ENCODE measurements at regions not wholly inside any gene's neighbourhood (a gene's known extent, or its start where the extent isn't known, plus 50 kb on each side); places are given as distances from the start of the nearest gene placed in this dataset.

DNA sequence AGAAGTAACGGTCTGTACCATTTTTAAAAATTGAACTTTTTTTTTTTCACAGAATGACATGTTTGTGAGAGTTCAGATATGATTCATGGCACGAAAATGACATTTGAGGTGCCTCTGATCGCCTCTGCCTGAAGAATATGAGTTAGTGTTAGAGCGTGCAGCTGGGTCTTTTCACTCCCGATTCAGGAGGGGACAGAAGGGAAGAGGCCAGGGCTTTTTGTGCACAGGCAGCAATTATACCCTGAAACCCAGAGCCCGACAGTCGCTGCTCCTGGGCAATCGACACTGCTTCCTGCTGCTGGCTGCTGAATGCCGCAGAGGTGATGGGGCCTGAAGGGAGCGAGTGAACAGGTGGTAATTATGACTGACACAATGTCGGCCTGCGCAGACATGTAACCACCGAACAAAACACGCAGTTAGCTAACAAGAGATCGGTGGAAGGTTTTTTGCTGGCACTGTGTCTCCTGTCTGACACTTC is 652.0 kb upstream of the NOX3 start:
- Mint-ChIP-seq H3K4me1 (no peaks in the 10 kb centered on the region), H3K27ac (no peak overlapping the region), H3K4me3 (no peak overlapping the region), H3K27me3 (ENCODE audit: insufficient read depth, low read depth, poor library complexity) (peaks cover 6% of the 10 kb centered on the region), H3K36me3 (ENCODE audit: low read depth) (no peaks in the 10 kb centered on the region), H3K9me3 (no peaks in the 10 kb centered on the region)
- TF ChIP-seq ETS1 (IDR thresholded peaks at IDR 0.05) (no peak), STAT1 (IDR thresholded peaks at IDR 0.05; ENCODE audit: unreplicated experiment) (no peak), ZNF114 (CRISPR knock-in tag; IDR thresholded peaks at IDR 0.05) (no peak), POLR2AphosphoS5 (IDR thresholded peaks at IDR 0.05; ENCODE audit: low read depth) (no peak), ZNF331 (CRISPR knock-in tag; IDR thresholded peaks at IDR 0.05; ENCODE audit: low read depth) (no peak), CREB1 (CRISPR knock-in tag; IDR thresholded peaks at IDR 0.05; ENCODE audit: low read depth) (no peak), EZH2phosphoT487 (IDR thresholded peaks at IDR 0.05; ENCODE audit: unreplicated experiment) (no peak), NANOG (IDR thresholded peaks at IDR 0.05; ENCODE audit: borderline replicate concordance) (no peak), EZH2 (IDR thresholded peaks at IDR 0.05; ENCODE audit: low read depth, unreplicated experiment) (no peak), JUNB (IDR thresholded peaks at IDR 0.05; ENCODE audit: unreplicated experiment) (no peak)
- TF ChIP-seq, protein P1, sequence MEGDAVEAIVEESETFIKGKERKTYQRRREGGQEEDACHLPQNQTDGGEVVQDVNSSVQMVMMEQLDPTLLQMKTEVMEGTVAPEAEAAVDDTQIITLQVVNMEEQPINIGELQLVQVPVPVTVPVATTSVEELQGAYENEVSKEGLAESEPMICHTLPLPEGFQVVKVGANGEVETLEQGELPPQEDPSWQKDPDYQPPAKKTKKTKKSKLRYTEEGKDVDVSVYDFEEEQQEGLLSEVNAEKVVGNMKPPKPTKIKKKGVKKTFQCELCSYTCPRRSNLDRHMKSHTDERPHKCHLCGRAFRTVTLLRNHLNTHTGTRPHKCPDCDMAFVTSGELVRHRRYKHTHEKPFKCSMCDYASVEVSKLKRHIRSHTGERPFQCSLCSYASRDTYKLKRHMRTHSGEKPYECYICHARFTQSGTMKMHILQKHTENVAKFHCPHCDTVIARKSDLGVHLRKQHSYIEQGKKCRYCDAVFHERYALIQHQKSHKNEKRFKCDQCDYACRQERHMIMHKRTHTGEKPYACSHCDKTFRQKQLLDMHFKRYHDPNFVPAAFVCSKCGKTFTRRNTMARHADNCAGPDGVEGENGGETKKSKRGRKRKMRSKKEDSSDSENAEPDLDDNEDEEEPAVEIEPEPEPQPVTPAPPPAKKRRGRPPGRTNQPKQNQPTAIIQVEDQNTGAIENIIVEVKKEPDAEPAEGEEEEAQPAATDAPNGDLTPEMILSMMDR (conservative IDR thresholded peaks at IDR 0.05; ENCODE audit: low read depth in 2 of 2): no peak
- TF ChIP-seq, protein P2, sequence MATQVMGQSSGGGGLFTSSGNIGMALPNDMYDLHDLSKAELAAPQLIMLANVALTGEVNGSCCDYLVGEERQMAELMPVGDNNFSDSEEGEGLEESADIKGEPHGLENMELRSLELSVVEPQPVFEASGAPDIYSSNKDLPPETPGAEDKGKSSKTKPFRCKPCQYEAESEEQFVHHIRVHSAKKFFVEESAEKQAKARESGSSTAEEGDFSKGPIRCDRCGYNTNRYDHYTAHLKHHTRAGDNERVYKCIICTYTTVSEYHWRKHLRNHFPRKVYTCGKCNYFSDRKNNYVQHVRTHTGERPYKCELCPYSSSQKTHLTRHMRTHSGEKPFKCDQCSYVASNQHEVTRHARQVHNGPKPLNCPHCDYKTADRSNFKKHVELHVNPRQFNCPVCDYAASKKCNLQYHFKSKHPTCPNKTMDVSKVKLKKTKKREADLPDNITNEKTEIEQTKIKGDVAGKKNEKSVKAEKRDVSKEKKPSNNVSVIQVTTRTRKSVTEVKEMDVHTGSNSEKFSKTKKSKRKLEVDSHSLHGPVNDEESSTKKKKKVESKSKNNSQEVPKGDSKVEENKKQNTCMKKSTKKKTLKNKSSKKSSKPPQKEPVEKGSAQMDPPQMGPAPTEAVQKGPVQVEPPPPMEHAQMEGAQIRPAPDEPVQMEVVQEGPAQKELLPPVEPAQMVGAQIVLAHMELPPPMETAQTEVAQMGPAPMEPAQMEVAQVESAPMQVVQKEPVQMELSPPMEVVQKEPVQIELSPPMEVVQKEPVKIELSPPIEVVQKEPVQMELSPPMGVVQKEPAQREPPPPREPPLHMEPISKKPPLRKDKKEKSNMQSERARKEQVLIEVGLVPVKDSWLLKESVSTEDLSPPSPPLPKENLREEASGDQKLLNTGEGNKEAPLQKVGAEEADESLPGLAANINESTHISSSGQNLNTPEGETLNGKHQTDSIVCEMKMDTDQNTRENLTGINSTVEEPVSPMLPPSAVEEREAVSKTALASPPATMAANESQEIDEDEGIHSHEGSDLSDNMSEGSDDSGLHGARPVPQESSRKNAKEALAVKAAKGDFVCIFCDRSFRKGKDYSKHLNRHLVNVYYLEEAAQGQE (IDR thresholded peaks at IDR 0.05; ENCODE audit: unreplicated experiment): no peak
- TF ChIP-seq, protein P3, sequence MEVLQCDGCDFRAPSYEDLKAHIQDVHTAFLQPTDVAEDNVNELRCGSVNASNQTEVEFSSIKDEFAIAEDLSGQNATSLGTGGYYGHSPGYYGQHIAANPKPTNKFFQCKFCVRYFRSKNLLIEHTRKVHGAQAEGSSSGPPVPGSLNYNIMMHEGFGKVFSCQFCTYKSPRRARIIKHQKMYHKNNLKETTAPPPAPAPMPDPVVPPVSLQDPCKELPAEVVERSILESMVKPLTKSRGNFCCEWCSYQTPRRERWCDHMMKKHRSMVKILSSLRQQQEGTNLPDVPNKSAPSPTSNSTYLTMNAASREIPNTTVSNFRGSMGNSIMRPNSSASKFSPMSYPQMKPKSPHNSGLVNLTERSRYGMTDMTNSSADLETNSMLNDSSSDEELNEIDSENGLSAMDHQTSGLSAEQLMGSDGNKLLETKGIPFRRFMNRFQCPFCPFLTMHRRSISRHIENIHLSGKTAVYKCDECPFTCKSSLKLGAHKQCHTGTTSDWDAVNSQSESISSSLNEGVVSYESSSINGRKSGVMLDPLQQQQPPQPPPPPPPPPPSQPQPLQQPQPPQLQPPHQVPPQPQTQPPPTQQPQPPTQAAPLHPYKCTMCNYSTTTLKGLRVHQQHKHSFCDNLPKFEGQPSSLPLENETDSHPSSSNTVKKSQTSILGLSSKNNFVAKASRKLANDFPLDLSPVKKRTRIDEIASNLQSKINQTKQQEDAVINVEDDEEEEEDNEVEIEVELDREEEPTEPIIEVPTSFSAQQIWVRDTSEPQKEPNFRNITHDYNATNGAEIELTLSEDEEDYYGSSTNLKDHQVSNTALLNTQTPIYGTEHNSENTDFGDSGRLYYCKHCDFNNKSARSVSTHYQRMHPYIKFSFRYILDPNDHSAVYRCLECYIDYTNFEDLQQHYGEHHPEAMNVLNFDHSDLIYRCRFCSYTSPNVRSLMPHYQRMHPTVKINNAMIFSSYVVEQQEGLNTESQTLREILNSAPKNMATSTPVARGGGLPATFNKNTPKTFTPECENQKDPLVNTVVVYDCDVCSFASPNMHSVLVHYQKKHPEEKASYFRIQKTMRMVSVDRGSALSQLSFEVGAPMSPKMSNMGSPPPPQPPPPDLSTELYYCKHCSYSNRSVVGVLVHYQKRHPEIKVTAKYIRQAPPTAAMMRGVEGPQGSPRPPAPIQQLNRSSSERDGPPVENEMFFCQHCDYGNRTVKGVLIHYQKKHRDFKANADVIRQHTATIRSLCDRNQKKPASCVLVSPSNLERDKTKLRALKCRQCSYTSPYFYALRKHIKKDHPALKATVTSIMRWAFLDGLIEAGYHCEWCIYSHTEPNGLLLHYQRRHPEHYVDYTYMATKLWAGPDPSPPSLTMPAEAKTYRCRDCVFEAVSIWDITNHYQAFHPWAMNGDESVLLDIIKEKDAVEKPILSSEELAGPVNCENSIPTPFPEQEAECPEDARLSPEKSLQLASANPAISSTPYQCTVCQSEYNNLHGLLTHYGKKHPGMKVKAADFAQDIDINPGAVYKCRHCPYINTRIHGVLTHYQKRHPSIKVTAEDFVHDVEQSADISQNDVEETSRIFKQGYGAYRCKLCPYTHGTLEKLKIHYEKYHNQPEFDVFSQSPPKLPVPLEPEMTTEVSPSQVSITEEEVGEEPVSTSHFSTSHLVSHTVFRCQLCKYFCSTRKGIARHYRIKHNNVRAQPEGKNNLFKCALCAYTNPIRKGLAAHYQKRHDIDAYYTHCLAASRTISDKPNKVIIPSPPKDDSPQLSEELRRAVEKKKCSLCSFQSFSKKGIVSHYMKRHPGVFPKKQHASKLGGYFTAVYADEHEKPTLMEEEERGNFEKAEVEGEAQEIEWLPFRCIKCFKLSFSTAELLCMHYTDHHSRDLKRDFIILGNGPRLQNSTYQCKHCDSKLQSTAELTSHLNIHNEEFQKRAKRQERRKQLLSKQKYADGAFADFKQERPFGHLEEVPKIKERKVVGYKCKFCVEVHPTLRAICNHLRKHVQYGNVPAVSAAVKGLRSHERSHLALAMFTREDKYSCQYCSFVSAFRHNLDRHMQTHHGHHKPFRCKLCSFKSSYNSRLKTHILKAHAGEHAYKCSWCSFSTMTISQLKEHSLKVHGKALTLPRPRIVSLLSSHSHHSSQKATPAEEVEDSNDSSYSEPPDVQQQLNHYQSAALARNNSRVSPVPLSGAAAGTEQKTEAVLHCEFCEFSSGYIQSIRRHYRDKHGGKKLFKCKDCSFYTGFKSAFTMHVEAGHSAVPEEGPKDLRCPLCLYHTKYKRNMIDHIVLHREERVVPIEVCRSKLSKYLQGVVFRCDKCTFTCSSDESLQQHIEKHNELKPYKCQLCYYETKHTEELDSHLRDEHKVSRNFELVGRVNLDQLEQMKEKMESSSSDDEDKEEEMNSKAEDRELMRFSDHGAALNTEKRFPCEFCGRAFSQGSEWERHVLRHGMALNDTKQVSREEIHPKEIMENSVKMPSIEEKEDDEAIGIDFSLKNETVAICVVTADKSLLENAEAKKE (CRISPR knock-in tag; IDR thresholded peaks at IDR 0.05): no peak
- H3F3A ChIP-seq (replicated peaks; ENCODE audit: low read depth): no peaks in the 10 kb centered on the region
- DNase-seq (ENCODE audit: low spot score) (no peak), ATAC-seq (no peak)
- no peaks in the 10 kb centered on the region for H4K20me1 ChIP-seq (replicated peaks; ENCODE audit: insufficient read depth)
- H3K36me3 ChIP-seq (ENCODE audit: insufficient read depth): no peaks in the 10 kb centered on the region
- no peaks in the 10 kb centered on the region for H3K27me3 ChIP-seq (ENCODE audit: insufficient read depth)
- H3K4me2 ChIP-seq: no peak overlapping the region
- H3K27ac ChIP-seq (ENCODE audit: low read depth): no peak overlapping the region
- no peaks in the 10 kb centered on the region for H3K79me2 ChIP-seq (replicated peaks; ENCODE audit: insufficient read depth)
- peaks cover 10% of the 10 kb centered on the region; the same call in 1 of the 2 replicates for H3K9me2 ChIP-seq (ENCODE audit: insufficient read depth)
- H2AFZ ChIP-seq: no peak overlapping the region
- no peak overlapping the region for H3K4me3 ChIP-seq
- H3K4me1 ChIP-seq (ENCODE audit: insufficient read depth): no peaks in the 10 kb centered on the region; the same call in 1 of the 2 replicates

All from GM23338 (cell line).